T1000 (cell line): ENCODE measurements at regions not wholly inside any gene's neighbourhood (a gene's known extent, or its start where the extent isn't known, plus 50 kb on each side); places are given as distances from the start of the nearest gene placed in this dataset.
"Not testable (repeated sequence)": the region's sequence is repeated elsewhere in the genome, so short reads cannot be mapped to it uniquely, and the experiment has no call there.

Experiments used
- DNase-seq: peaks from one replicate; lab custom pipeline; 2025; ENCODE audit warnings: mixed read lengths; lab: John Stamatoyannopoulos, UW

DNA sequence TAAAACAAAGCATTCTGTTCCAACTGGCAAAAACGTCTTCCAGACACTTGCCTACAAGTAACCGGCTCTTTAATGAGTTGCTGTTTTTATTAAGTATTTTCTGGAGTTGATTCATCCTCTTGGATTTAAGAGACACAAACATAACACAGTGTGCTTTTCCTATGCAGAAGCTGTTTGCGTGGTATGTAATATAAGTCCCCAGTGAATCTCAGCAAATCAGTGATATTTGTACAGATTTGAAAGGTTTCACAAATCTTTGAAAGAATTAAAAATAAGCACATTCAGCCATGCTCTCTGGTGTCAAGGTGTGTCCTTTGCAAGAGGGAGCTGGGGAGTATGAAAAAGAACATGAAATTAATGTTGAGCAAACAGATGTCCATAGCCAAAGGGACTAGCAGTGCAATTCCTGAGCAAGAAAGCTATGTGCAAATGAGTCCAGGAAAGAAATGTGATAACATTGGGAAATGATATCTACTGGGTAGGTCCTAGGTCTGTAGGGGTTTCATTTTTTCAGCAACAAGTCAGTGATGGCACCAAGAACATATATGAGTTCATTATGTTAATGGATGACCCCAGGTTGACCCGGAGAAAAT lies 170.1 kb upstream of the PHACTR1 start:
- no peak for DNase-seq

DNA sequence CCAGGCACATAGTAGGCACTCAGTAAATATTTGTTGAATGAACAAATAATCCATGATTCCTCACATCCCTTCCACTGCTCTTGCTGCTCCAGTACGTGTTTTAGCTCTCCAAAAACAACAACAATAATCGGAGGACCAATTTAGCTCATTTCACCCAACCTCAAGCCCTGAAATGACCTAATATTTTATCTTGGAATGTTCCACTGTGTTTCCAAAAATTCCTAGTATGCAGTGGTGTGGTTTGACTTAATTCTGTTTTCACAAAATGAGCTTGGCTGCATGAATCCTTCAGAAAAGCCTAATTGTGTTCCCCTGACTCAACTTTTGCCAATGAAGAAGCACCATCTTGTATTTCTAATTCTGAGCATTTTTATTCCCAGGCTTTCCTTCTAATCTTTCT lies 168.0 kb upstream of the PHACTR1 start:
- no peak for DNase-seq

DNA sequence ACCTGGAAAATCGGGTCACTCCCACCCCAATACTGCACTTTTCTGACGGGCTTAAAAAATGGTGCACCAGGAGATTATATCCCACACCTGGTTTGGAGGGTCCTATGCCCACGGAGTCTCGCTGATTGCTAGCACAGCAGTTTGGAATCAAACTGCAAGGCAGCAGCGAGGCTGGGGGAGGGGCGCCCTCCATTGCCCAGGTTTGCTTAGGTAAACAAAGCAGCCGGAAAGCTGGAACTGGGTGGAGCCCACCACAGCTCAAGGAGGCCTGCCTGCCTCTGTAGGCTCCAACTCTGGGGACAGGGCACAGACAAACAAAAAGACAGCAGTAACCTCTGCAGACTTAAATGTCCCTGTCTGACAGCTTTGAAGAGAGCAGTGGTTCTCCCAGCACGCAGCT lies 167.1 kb upstream of the PHACTR1 start:
- DNase-seq, result not testable (repeated sequence)

DNA sequence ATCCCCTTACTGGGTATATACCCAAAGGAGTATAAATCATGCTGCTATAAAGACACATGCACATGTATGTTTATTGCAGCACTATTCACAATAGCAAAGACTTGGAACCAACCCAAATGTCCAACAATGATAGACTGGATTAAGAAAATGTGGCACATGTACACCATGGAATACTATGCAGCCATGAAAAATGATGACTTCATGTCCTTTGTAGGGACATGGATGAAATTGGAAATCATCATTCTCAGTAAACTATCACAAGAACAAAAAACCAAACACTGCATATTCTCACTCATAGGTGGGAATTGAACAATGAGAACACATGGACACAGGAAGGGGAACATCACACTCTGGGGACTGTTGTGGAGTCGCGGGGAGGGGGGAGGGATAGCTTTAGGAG lies 161.7 kb upstream of the PHACTR1 start:
- DNase-seq, result not testable (repeated sequence)

DNA sequence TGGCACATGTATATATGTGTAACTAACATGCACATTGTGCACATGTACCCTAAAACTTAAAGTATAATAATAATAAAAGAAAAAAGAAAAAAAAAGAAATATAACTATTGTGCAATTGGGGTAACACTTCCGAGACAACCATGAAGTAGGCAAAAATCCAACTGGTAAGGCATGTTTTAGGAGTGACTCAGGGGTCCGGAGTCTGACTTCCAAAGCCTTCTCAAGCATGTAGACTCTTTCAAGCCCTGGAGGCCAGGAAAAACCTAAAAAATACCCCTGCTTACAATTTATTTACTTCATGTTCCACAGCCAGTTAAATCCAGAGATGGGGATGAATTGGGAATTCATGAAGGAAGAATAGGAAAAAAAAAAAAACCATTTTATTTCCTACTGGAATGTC lies 161.3 kb upstream of the PHACTR1 start:
- no peak for DNase-seq

DNA sequence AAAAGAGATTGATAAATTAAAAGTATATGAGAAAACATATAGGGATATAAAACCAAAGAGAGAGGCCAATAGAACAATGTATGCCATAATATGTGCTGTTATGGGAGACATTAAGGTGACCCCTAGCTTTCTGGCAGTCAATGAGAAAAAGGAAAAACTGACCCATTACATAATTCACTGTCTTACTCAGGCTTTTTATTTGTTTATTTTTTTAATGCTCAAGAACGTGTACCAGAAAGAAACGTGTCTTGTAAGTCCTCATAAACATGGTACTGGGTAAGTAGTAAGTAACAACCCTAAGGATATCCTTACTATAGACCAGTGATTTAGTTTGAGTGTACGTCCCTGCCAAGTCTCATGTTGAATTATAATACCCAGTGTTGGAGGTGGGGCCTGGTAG lies 160.8 kb upstream of the PHACTR1 start:
- no peak for DNase-seq

DNA sequence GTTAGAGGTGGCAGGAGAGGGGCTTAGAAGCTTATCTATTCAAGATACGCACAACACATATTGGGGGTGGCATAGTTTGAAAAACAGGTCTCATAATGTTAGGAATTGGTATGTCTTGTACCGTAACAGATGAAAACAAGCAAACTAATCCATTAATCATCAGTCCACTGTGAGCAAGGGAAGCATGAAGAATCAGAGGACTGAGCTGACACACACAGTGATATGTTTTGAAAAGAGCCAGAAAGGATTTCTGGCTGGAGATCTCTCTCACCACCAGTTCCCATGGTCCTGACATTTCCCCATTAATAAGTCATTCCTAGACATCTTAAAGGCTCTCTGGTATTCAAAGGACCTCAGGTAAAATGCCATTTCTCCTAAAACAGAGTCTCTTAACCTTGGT lies 158.8 kb upstream of the PHACTR1 start:
- no peak for DNase-seq

DNA sequence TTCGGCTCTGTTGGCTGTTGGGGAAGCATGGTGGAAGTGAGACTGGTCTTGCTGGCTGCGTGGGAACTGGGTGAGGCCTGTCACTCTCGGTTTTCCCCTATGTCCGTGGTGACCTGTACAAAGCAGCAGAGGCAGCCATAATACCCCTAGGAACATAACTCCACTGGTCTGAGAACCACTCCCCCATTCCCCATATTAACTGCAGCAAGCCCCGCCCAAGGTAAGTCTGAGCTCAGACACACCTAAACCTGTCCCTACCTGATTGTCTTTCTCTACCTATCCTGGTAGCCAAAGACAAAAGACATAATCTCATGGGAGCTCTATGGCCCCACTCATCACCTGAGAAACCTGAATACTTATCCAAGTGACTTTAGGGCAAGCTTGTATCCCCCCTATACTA lies 156.3 kb upstream of the PHACTR1 start:
- DNase-seq, result no peak

DNA sequence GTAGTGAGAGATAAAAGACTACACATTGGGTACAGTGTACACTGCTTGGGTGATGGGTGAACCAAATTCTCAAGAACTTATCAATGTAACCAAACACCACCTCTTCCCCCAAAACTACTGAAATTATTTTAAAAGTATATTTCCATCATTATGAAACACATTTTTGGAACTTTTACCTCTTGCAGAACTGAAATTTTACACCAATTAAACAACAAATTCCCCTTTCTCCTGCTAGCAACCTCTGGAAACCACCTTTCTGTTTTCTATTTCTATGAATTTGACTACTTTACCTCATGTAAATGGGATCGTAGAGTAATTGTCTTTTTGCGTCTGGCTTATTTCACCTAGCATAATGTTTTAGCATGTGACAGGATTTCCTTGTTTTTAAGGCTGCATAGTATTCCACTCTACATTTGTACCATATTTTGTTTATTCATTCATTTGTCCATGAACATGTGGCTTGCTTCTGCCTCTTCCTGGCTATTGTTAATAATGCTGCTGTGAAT lies 149.9 kb upstream of the PHACTR1 start:
- DNase-seq, result no peak

DNA sequence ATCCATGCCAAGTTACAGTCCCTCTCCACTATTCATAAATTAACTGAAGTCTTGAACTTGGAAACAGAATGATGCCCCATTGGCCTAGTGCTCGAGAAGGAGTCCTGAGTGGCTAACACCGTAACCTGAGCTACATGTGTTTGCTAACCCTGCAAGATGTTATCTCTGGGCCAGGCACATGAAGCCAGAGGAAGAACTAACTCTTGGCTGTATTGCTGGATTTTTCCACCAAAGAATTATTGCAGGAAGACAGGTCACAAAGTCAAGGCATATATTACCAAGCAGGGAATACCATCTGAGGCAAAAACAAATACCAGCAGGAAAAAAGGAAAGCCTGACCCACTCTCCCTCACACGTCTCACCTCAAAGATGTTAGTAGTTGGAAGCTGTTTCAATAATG lies 148.9 kb upstream of the PHACTR1 start:
- DNase-seq, result no peak

DNA sequence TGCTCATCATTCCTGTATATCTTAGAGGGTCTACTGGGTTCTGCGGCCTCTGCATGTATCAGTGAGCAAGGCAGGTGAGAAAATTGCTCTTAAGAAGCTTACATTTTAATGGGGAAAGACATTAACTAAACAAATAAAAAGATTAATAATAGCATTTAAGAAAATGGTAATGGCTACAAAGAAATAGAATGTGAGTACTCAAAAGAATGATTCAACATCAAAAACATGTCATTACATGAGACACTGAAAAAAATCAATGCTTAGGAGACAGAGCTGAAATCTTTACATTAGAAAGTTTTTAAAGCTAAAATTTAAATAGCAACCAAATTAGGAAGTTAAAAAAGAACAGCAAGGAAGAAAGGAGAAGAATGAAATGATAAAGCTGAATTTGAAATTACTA lies 146.9 kb upstream of the PHACTR1 start:
- no peak for DNase-seq

DNA sequence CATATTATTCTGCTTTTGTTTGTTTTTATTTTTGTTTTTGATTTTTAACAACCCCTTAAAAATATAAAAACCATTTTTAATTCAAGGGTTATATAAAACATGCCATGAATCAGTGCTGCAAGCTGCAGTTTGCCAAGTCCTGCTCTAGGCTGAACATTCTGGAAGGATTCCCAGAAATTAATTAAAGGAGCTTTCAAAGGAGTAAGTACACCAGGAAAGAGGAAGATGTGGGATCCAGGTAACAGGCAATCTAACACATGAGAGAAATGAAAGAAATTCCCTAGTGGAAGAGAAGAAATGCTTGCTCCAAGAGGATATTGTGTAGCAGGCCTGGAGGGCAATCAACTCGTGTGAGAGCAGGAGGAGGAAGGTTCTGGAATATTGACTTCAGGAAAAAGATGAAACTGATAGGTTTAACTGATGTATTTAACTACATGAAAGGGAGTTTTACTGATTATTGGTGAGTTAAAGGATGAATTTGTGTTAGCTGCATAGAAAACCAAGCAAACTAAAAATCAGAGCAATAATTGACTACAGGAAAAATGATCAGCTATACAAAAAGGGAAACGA lies 146.0 kb upstream of the PHACTR1 start:
- DNase-seq, result no peak

DNA sequence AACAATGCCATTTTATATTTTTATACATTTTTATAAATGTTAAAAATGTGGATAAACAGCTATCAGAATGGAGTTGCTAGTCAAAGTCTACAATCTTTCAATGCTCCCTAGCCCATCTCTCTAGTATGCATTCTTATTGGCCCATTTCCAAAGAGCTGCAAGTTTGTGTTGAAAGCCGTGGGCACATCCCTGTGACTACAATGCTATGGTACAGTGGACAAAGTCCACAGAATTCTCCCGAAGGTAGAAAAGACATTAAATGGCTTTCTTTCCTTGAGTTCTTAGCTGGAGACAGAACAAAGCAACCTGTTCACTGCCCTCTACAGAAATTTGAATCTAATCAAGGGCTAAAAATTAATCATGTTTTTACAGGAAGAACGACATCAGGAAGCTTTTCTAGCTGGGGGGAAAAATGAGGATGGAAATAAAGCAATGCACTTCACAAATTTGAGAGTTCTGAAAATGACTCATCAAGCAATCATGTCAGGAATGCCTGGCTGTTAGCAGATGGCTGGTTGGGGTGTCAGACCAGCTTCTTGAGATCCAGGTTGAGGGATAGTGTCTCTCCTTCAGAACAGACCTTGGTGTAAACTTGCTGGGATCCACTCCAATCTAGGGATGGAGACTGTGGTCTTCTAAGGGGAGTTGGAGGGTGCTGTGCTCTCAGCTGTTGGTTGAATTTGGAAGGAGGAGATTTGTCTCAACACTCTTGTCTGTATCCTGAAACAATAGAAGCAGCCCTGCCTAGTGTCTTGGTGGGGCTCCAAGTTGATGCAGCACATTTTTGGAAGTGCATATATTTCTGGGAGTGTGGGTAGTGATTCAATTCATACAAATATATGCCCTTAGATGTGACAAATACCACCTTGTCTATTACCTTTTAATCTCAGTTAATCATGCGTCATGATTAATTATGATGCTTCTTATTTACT lies 143.4 kb upstream of the PHACTR1 start:
- peak; percentile 12 for DNase-seq

DNA sequence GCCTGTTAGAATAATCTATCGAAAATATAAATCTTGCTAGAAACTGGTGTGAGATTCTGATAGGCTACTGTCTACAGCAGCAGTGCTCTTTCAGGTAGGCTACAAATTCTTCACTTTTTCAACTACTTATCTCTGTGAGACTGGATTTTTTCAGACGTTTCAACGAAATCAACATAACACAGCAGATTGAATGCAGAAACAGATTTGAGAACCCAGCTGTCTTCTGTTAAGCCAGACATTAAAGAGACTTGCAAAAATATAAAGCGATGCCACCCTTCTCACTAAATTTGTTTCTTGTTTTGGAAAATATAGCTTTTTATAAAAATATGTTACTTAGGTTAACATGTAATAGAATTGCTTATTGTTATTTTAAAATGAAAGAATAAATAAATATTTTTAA lies 140.6 kb upstream of the PHACTR1 start:
- DNase-seq, result no peak

DNA sequence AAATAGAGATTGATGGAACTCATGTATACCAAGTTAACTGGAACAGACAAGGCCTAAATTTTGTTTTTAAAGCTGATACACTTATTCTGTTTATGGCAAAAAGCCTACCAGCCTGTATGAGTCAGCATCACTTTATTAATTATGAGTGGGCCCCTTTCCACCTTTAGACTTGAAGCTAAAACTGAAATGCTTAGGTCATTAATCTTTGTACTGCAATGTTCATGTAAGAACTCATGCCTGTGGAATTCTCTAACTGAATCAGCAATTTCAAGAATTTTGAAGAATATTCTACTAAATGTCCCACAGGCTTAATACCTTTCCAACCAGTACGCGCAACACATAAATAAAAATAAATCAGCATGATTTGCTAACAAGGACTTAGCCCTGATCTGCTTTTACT lies 140.2 kb upstream of the PHACTR1 start:
- DNase-seq, result no peak

DNA sequence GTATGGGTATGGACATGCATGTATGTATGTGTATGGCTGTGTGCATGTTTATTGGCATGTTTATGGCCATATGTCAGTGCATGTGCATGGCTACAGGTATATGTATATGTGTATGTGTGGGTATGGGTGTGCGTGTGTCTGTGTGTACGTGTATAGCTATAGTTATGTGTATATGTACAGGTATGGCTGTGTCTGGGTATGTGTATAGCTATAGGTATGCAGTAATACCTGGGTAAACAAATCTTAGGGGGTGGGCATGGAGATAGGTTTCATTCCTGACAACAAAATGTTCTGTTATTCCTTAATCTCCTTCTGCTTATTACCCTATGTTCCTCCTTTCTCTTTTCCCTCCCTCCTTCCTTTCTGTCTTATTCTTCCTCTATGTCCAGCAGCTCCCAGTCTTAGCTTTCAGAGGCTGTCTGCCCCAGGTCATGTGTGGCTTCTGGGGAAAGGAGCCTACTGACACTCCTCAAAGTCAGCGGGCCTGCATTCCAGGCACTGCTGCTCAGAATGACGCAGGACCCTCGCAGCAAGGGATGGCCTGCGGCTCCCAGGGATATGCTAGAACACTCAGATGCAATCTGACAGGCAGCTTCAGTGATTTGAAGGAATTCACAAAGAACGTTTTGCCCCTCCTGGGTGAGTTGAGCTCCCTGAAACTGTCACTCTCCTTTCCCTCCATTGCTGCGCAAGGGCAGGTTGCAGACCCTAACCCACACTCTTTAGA lies 139.3 kb upstream of the PHACTR1 start:
- DNase-seq, result no peak

DNA sequence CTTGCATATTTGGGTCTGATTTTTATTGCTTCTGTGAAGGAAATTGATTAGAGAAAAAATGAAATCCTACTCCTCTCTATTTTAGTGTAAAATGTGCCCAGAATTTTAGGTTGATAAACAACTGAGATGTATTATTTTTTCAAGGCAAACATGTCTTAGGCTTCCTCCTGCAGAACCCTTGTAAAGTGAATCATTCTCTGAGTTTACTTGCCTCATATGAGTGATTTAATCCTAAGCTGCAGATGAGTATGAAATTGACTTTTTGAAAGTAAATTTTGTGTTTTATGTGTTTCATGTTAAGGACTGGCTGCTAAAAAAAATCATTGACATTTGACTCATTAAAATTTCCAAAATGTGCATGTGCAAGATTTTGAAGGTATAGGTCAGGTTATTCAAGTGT lies 138.5 kb upstream of the PHACTR1 start:
- DNase-seq, result no peak

DNA sequence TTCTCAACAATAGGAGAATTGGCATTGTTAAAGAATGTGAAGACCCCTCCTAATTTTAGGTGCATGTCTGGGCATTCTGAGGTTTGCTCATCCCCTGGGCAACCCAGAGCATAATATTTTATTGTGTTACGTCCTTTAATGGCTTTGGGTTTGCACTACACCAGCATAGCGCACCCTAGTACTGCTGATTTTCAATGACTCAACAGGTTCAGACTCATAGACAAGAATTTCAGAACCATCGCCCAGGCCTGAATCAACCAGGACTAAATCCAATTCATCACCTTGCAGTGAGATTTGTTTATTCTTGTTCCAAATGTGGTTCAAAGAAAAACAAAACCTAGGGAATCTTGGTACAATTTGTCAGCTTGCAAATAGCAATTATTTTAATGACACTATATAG lies 137.8 kb upstream of the PHACTR1 start:
- no peak for DNase-seq

DNA sequence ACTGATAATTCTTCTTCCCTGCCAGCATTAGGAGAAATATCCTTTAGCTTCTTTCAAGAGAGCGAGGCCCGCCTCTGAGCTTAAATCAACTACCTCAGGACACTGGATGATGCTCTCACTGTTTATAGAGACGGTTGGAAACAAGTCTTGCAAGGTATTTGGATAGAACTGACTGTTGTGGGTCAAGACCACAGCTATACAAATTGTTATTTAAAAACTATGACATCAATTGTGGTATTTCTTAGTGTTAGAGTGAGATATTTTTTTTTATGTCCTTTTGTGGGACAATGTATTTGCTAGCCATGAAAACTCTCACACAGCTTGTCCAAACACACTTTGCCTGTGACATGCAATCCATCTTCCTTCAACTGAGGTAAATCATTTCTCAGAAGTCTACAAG lies 136.3 kb upstream of the PHACTR1 start:
- DNase-seq, result no peak

DNA sequence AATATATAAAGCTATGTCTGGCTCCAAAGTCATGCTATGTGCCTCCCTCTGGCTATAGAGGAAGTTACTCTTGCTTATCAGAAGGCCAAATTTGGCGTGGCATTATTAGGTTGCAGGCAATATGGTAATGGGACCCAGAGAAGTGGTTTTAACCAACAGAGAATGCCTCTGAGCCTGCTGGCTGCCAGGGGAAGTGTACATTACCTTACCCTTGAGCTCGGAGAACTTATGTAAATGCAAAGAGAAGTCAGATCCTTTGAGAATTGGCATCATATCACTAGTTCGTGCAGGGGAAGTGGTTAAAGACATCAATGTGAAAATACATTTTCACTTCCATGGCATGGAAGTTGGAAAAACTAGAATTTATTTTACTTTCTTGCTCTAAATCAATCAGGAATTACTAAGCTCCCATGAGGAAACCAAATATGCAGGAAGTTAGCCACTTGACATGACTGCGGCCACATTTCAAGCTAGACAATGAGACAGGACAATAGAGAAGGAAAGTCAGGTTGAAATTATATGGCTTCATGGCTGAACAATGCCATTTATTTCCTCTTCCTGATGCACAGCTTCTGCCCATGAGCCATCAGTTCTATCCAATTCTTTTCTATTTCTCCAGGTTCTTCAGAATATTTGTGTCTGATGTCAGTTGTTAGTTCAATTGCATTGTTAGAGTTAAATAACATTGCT lies 134.0 kb upstream of the PHACTR1 start:
- DNase-seq, result no peak

DNA sequence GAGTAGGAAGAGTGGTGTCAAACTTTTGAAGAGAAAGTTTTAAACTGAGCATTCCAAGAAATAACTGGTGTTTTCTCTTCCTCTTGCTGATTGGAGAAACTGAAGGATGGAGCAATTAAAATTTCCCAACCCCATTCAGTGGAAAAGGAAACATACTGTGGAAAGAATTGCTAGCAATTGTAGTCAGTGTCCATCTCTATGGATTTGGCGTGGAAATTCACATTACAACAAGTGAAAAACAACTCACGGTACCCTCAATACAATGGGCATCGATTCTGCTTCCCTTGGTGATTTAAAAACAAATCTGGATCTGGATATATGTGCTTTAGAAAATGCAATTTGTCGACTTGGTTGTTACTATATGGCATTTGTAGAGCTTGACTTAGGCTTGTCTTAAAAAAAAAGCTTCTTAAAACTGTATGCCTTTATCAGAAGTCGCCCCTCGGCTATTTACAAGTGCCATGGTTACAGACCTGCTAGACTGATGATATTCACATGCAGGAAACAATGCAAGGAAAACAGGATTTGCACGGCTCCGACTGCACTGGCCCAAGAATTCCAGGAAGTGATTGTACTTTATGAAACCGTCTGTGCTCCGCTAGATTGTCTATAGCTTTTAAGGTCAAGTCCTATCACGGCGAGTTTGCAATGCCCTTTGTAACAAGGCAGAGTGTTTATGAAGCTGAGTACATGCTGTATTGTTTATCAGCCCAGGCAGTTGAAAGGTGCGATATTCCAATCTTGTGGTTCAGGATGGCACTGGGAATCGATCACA lies 131.7 kb upstream of the PHACTR1 start:
- DNase-seq, result no peak
